CD14-positive monocyte (primary cell): ENCODE measurements at regions not wholly inside any gene's neighbourhood (a gene's known extent, or its start where the extent isn't known, plus 50 kb on each side); places are given as distances from the start of the nearest gene placed in this dataset.

ENCODE experiments used
- DNase-seq, 3 donors: peaks; one replicate each; pipeline ENCODE4 v3.0.0-alpha.2; 2011 to 2022
- H2AFZ ChIP-seq: 2 replicates; pipeline ENCODE4 v1.6.0; 2012; ENCODE audit warnings: mild to moderate bottlenecking, low read depth, low read length, inconsistent platforms; ENCODE audit not compliant: insufficient read depth, poor library complexity, severe bottlenecking
- H3K27ac ChIP-seq, 2 donors: 1 replicate in 1 of 2; 2 replicates in 1 of 2; pipeline ENCODE4 v1.5.1; 2012 to 2013; ENCODE audit warnings: low read length in 2 of 2, control low read depth in 1 of 2, inconsistent platforms in 1 of 2, low read depth in 1 of 2, mild to moderate bottlenecking in 1 of 2
- H3K27me3 ChIP-seq, 2 donors: one replicate each; pipeline versions ENCODE4 v1.6.0 to v1.6.1; 2011 to 2013; ENCODE audit warnings: low read length in 2 of 2; ENCODE audit not compliant: control insufficient read depth in 2 of 2, insufficient read depth in 2 of 2
- H3K36me3 ChIP-seq, 2 donors: replicated peaks in 1 of 2; 1 replicate in 1 of 2; 2 replicates in 1 of 2; pipeline versions ENCODE4 v1.5.1 to v1.6.1; 2012 to 2013; ENCODE audit warnings: low read length in 2 of 2, control low read depth in 1 of 2, inconsistent platforms in 1 of 2, mild to moderate bottlenecking in 1 of 2; ENCODE audit not compliant: insufficient read depth in 2 of 2, control insufficient read depth in 1 of 2
- H3K4me1 ChIP-seq, 2 donors: 1 replicate in 1 of 2; 2 replicates in 1 of 2; pipeline versions ENCODE4 v1.5.1 to v1.6.1; 2012 to 2013; ENCODE audit warnings: low read length in 2 of 2, control low read depth in 1 of 2, inconsistent platforms in 1 of 2, mild to moderate bottlenecking in 1 of 2, moderate library complexity in 1 of 2; ENCODE audit not compliant: insufficient read depth in 2 of 2, control insufficient read depth in 1 of 2
- H3K4me2 ChIP-seq: replicated peaks from 2 replicates; pipeline ENCODE3; 2012; ENCODE audit warnings: low read length, moderate library complexity, mild to moderate bottlenecking; ENCODE audit not compliant: poor library complexity, severe bottlenecking; ENCODE audit errors: extremely low read depth
- H3K4me3 ChIP-seq, 3 experiments: fragments of 200-600 bp in 1 of 3; sonication (generic) in 1 of 3; replicated peaks in 1 of 3; 1 replicate in 2 of 3; 2 replicates in 1 of 3; pipeline ENCODE4 v1.5.1; 2011 to 2013; ENCODE audit warnings: low read length in 3 of 3, mild to moderate bottlenecking in 3 of 3, control low read depth in 2 of 3, low read depth in 2 of 3, inconsistent platforms in 1 of 3, moderate library complexity in 1 of 3
- H3K79me2 ChIP-seq: 2 replicates; pipeline ENCODE4 v1.6.0; 2012; ENCODE audit warnings: mild to moderate bottlenecking, control low read depth, inconsistent platforms, low read length, moderate library complexity; ENCODE audit not compliant: insufficient read depth
- H3K9ac ChIP-seq: 2 replicates; pipeline ENCODE4 v1.6.0; 2017; ENCODE audit warnings: low read length, mild to moderate bottlenecking; ENCODE audit not compliant: insufficient read depth, poor library complexity, severe bottlenecking
- H3K9me3 ChIP-seq, 2 donors: replicated peaks in 1 of 2; 1 replicate in 1 of 2; 2 replicates in 1 of 2; pipeline versions ENCODE4 v1.5.1 to v1.6.1; 2012 to 2013; ENCODE audit warnings: low read length in 2 of 2, control low read depth in 1 of 2; ENCODE audit not compliant: control insufficient read depth in 1 of 2, insufficient read depth in 1 of 2
- H4K20me1 ChIP-seq: 2 replicates; pipeline ENCODE4 v1.6.0; 2012; ENCODE audit warnings: mild to moderate bottlenecking, low read length, control low read depth, moderate library complexity; ENCODE audit not compliant: insufficient read depth
- H3K27ac Mint-ChIP-seq, 7 donors: one replicate each; pipeline ENCODE4 v1.8.0; 2020; ENCODE audit warnings: mild to moderate bottlenecking in 7 of 7, mixed read lengths in 7 of 7, moderate library complexity in 6 of 7, inconsistent platforms in 2 of 7
- H3K27me3 Mint-ChIP-seq, 3 donors: one replicate each; pipeline ENCODE4 v1.8.0; 2021 to 2022; ENCODE audit warnings: low read depth in 3 of 3, mild to moderate bottlenecking in 3 of 3, mixed read lengths in 3 of 3, moderate library complexity in 3 of 3, inconsistent platforms in 1 of 3
- H3K36me3 Mint-ChIP-seq, 2 donors: one replicate each; pipeline ENCODE4 v1.8.0; 2020; ENCODE audit warnings: mixed read lengths in 2 of 2, inconsistent platforms in 1 of 2, mild to moderate bottlenecking in 1 of 2
- H3K4me1 Mint-ChIP-seq: one replicate; pipeline ENCODE4 v1.8.0; 2020; ENCODE audit warnings: mild to moderate bottlenecking, mixed read lengths
- H3K4me3 Mint-ChIP-seq, 2 donors: one replicate each; pipeline ENCODE4 v1.8.0; 2020; ENCODE audit warnings: mild to moderate bottlenecking in 2 of 2, mixed read lengths in 2 of 2, moderate library complexity in 1 of 2
- H3K9me3 Mint-ChIP-seq, 7 donors: one replicate each; pipeline ENCODE4 v1.8.0; 2020 to 2022; ENCODE audit warnings: mixed read lengths in 7 of 7, mild to moderate bottlenecking in 6 of 7, moderate library complexity in 6 of 7, inconsistent platforms in 2 of 7
- CTCF ChIP-seq: fragments of 200-600 bp; IDR thresholded peaks from one replicate; pipeline ENCODE4 v1.8.0; 2022; ENCODE audit warnings: antibody characterized with exemption, mild to moderate bottlenecking
- WGBS: methylation state at CpG from one replicate; pipeline ENCODE4 v1.1.5; 2013; ENCODE audit warnings: missing lambda C conversion rate; ENCODE audit not compliant: insufficient coverage; 5-methylcytosine and 5-hydroxymethylcytosine counted together
- intact Hi-C, 2 donors: fragments of 100-400 bp; cut with micrococcal nuclease; formaldehyde crosslinking; loops; one replicate each; pipeline versions ENCODE4 v1.15.0 to v1.15.1; 2023

- Histone ChIP-seq H3K9me3 (no peaks in the 10 kb centered on the region), H4K20me1 (peaks cover 5% of the 10 kb centered on the region), H3K27me3 (no peaks in the 10 kb centered on the region), H3K27ac (no peak overlapping the region), H3K4me2 (no peak overlapping the region), H3K4me1 (peaks cover 0 to 7% of the 10 kb centered on the region in 2 donors), H2AFZ (no peak overlapping the region), H3K36me3 (peaks cover 8 to 36% of the 10 kb centered on the region in 2 donors), H3K9ac (no peak overlapping the region), H3K4me3 (no peak overlapping the region), H3K79me2 (no peaks in the 10 kb centered on the region)
- intact Hi-C loops = no loop called here
- Mint-ChIP-seq H3K4me1 (peaks cover 7% of the 10 kb centered on the region), H3K36me3 (peaks cover 19 to 22% of the 10 kb centered on the region in 2 donors), H3K9me3 (no peaks in the 10 kb centered on the region), H3K27ac (no peak overlapping the region), H3K4me3 (no peak overlapping the region), H3K27me3 (no peaks in the 10 kb centered on the region)
- no peak for TF ChIP-seq CTCF
- no peak for DNase-seq
- WGBS = no CpG with 5 or more reads among the region's 1 CpG
Observed at GRCh38 chr11:17152306-17152705, 55.5 kb downstream of the PIK3C2A start.

DNA sequence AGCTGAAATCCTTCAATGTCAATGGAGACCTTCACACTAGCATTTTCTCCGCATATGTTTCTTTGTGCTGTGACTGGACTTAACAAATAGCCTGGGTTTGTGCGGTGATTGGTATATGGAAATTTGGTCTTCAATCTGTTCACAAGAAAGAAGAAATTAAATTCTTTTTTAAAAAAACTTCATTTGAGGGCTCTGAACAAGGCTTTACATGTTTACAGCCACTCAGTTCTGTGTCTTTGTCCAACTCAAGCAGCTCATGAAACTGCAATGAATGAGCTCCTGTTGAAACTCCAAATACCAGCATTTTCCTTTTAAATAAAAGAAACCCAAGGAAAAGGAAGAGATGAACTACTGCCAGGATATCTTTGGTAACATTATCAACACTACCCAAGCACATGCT, 57.3 kb downstream of the PIK3C2A start:
- Histone ChIP-seq H3K9ac (no peak overlapping the region), H3K4me2 (no peak overlapping the region), H3K4me1 (peaks cover 0 to 7% of the 10 kb centered on the region in 2 donors), H3K79me2 (no peaks in the 10 kb centered on the region), H3K27ac (no peak overlapping the region), H2AFZ (no peak overlapping the region), H3K27me3 (no peaks in the 10 kb centered on the region), H3K36me3 (peaks cover 14 to 54% of the 10 kb centered on the region in 2 donors), H4K20me1 (no peaks in the 10 kb centered on the region), H3K9me3 (no peaks in the 10 kb centered on the region), H3K4me3 (no peak overlapping the region)
- WGBS = no CpG with 5 or more reads among the region's 2 CpGs
- Mint-ChIP-seq H3K36me3 (peaks cover 25 to 32% of the 10 kb centered on the region in 2 donors), H3K27ac (no peak overlapping the region), H3K9me3 (no peaks in the 10 kb centered on the region), H3K4me3 (no peak overlapping the region), H3K27me3 (no peaks in the 10 kb centered on the region), H3K4me1 (peaks cover 7% of the 10 kb centered on the region)
- intact Hi-C loops = no loop called here
- DNase-seq = no peak
- no peak for TF ChIP-seq CTCF
